ENCODE measurements at regions not wholly inside any gene's neighbourhood (a gene's known extent, or its start where the extent isn't known, plus 50 kb on each side); places are given as distances from the start of the nearest gene placed in this dataset.

DNA sequence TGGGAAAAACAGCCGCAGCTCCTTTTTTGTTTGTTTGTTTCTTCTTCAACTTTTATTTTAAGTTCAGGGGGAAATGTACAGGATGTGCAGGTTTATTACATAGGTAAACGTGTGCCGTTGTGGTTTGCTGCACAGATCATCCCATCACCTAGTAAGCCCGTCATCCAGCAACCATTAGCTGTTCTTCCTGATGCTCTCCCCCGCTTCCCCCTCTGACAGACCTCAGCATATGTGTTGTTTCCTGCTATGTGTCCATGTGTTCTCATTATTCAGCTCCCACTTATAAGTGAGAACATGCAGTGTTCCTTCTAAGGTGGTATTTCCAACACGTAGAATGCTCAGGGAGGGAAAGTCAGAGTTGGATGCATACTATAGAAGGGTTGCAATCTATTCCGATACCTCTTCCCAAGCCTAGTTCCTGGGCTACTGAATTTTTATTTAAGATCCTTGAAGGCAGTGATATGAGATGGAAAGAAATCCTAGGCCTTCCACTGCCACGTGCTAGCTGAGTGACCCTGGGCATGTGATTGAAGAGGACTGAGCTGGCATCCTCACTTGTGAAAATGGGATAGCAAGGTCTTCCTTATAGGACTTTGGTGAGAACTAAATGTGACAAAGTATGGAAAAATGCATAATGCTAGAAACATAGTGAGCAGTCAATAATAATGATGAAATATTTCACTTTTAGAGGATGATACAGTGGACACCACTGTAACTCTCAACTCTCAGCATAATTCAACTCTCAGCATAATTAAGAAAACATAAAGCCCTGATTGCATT, 278.5 kb downstream of the REEP3 start:
- no peak for ATAC-seq
- TF ChIP-seq ZNF70 (CRISPR knock-in tag; IDR thresholded peaks at IDR 0.05), result no peak

DNA sequence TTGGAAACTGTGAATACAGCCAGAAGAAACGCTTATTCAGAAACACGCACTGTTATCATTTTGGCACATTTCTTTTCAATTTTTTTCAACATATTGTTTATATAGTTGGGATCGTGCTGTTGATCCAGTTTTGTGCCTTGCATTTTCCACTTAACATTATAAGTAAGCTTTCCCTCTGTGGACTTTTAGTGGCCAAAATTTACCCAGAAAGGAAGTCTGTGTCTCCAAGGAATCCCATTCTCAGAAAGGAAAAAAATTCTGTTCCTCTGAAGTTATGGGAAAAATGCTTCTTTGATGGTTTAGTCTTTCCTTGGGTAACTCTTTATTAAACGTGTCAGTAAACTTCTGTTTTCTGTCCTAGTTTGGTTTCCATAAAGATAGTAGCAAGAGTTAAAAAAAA, 280.0 kb downstream of the REEP3 start:
- ATAC-seq, result no peak
- TF ChIP-seq RARB (CRISPR knock-in tag; IDR thresholded peaks at IDR 0.05) (no peak), ESRRG (CRISPR knock-in tag; IDR thresholded peaks at IDR 0.05) (no peak), ZFP30 (CRISPR knock-in tag; IDR thresholded peaks at IDR 0.05) (no peak), ZC3H10 (CRISPR knock-in tag; IDR thresholded peaks at IDR 0.05) (no peak), SNAI2 (CRISPR knock-in tag; IDR thresholded peaks at IDR 0.05) (no peak), ZFP3 (CRISPR knock-in tag; IDR thresholded peaks at IDR 0.05) (no peak), GLIS3 (CRISPR knock-in tag; IDR thresholded peaks at IDR 0.05) (no peak), ZNF565 (CRISPR knock-in tag; conservative IDR thresholded peaks at IDR 0.05; ENCODE audit: low read depth) (no peak), TOX (CRISPR knock-in tag; IDR thresholded peaks at IDR 0.05; ENCODE audit: borderline replicate concordance) (no peak), OSR1 (CRISPR knock-in tag; IDR thresholded peaks at IDR 0.05) (no peak), ARNTL (CRISPR knock-in tag; IDR thresholded peaks at IDR 0.05; ENCODE audit: borderline replicate concordance, low read depth) (no peak), CSDC2 (CRISPR knock-in tag; IDR thresholded peaks at IDR 0.05) (no peak), ISL1 (CRISPR knock-in tag; IDR thresholded peaks at IDR 0.05) (no peak), PPARA (CRISPR knock-in tag; IDR thresholded peaks at IDR 0.05; ENCODE audit: borderline replicate concordance) (no peak), BACH2 (CRISPR knock-in tag; IDR thresholded peaks at IDR 0.05; ENCODE audit: borderline replicate concordance) (no peak)
- TF ChIP-seq, protein P1, sequence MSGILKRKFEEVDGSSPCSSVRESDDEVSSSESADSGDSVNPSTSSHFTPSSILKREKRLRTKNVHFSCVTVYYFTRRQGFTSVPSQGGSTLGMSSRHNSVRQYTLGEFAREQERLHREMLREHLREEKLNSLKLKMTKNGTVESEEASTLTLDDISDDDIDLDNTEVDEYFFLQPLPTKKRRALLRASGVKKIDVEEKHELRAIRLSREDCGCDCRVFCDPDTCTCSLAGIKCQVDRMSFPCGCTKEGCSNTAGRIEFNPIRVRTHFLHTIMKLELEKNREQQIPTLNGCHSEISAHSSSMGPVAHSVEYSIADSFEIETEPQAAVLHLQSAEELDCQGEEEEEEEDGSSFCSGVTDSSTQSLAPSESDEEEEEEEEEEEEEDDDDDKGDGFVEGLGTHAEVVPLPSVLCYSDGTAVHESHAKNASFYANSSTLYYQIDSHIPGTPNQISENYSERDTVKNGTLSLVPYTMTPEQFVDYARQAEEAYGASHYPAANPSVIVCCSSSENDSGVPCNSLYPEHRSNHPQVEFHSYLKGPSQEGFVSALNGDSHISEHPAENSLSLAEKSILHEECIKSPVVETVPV (CRISPR knock-in tag; IDR thresholded peaks at IDR 0.05), result no peak
- TF ChIP-seq, protein P2, sequence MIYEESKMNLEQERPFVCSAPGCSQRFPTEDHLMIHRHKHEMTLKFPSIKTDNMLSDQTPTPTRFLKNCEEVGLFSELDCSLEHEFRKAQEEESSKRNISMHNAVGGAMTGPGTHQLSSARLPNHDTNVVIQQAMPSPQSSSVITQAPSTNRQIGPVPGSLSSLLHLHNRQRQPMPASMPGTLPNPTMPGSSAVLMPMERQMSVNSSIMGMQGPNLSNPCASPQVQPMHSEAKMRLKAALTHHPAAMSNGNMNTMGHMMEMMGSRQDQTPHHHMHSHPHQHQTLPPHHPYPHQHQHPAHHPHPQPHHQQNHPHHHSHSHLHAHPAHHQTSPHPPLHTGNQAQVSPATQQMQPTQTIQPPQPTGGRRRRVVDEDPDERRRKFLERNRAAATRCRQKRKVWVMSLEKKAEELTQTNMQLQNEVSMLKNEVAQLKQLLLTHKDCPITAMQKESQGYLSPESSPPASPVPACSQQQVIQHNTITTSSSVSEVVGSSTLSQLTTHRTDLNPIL (CRISPR knock-in tag; IDR thresholded peaks at IDR 0.05; ENCODE audit: low read depth), result no peak
- TF ChIP-seq, protein P3, sequence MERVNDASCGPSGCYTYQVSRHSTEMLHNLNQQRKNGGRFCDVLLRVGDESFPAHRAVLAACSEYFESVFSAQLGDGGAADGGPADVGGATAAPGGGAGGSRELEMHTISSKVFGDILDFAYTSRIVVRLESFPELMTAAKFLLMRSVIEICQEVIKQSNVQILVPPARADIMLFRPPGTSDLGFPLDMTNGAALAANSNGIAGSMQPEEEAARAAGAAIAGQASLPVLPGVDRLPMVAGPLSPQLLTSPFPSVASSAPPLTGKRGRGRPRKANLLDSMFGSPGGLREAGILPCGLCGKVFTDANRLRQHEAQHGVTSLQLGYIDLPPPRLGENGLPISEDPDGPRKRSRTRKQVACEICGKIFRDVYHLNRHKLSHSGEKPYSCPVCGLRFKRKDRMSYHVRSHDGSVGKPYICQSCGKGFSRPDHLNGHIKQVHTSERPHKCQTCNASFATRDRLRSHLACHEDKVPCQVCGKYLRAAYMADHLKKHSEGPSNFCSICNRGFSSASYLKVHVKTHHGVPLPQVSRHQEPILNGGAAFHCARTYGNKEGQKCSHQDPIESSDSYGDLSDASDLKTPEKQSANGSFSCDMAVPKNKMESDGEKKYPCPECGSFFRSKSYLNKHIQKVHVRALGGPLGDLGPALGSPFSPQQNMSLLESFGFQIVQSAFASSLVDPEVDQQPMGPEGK (CRISPR knock-in tag; IDR thresholded peaks at IDR 0.05; ENCODE audit: borderline replicate concordance), result no peak
- TF ChIP-seq, protein P4, sequence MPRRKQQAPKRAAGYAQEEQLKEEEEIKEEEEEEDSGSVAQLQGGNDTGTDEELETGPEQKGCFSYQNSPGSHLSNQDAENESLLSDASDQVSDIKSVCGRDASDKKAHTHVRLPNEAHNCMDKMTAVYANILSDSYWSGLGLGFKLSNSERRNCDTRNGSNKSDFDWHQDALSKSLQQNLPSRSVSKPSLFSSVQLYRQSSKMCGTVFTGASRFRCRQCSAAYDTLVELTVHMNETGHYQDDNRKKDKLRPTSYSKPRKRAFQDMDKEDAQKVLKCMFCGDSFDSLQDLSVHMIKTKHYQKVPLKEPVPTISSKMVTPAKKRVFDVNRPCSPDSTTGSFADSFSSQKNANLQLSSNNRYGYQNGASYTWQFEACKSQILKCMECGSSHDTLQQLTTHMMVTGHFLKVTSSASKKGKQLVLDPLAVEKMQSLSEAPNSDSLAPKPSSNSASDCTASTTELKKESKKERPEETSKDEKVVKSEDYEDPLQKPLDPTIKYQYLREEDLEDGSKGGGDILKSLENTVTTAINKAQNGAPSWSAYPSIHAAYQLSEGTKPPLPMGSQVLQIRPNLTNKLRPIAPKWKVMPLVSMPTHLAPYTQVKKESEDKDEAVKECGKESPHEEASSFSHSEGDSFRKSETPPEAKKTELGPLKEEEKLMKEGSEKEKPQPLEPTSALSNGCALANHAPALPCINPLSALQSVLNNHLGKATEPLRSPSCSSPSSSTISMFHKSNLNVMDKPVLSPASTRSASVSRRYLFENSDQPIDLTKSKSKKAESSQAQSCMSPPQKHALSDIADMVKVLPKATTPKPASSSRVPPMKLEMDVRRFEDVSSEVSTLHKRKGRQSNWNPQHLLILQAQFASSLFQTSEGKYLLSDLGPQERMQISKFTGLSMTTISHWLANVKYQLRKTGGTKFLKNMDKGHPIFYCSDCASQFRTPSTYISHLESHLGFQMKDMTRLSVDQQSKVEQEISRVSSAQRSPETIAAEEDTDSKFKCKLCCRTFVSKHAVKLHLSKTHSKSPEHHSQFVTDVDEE (CRISPR knock-in tag; IDR thresholded peaks at IDR 0.05), result no peak

DNA sequence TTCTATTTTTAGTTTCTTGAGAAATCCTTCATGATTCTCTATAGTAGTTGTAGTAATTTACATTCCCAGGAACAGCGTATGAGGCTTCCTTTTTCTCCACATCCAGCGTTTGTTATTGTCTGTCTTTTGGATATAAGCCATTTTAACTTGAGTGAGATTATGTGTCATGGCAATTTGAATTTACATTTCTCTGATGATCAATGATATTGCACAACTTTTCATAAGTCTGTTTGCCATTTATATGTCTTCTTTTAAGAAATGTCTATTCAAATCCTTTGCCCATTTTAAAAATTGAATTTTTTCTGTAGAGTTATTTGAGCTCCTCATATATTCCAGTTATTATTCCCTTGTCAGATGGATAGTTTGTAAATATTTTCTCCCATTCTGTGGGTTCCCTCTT, 285.1 kb downstream of the REEP3 start:
- ATAC-seq, result no peak
- TF ChIP-seq ZFP30 (CRISPR knock-in tag; IDR thresholded peaks at IDR 0.05) (no peak), ISL1 (CRISPR knock-in tag; IDR thresholded peaks at IDR 0.05) (no peak), PPARA (CRISPR knock-in tag; IDR thresholded peaks at IDR 0.05; ENCODE audit: borderline replicate concordance) (no peak), ZNF8 (CRISPR knock-in tag; IDR thresholded peaks at IDR 0.05) (no peak), SNAI2 (CRISPR knock-in tag; IDR thresholded peaks at IDR 0.05) (no peak), RARB (CRISPR knock-in tag; IDR thresholded peaks at IDR 0.05) (no peak), ARNTL (CRISPR knock-in tag; IDR thresholded peaks at IDR 0.05; ENCODE audit: borderline replicate concordance, low read depth) (no peak)
- TF ChIP-seq, protein P5, sequence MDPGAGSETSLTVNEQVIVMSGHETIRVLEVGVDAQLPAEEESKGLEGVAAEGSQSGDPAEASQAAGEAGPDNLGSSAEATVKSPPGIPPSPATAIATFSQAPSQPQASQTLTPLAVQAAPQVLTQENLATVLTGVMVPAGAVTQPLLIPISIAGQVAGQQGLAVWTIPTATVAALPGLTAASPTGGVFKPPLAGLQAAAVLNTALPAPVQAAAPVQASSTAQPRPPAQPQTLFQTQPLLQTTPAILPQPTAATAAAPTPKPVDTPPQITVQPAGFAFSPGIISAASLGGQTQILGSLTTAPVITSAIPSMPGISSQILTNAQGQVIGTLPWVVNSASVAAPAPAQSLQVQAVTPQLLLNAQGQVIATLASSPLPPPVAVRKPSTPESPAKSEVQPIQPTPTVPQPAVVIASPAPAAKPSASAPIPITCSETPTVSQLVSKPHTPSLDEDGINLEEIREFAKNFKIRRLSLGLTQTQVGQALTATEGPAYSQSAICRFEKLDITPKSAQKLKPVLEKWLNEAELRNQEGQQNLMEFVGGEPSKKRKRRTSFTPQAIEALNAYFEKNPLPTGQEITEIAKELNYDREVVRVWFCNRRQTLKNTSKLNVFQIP (CRISPR knock-in tag; IDR thresholded peaks at IDR 0.05; ENCODE audit: borderline replicate concordance, low read depth), result no peak
- TF ChIP-seq, protein P4 (CRISPR knock-in tag; IDR thresholded peaks at IDR 0.05), result no peak
- TF ChIP-seq, protein P3 (CRISPR knock-in tag; IDR thresholded peaks at IDR 0.05; ENCODE audit: borderline replicate concordance), result no peak
